GM12892 (cell line): ENCODE measurements at regions not wholly inside any gene's neighbourhood (a gene's known extent, or its start where the extent isn't known, plus 50 kb on each side); places are given as distances from the start of the nearest gene placed in this dataset.
"Not testable (repeated sequence)": the region's sequence is repeated elsewhere in the genome, so short reads cannot be mapped to it uniquely, and the experiment has no call there.

ENCODE experiments used
- DNase-seq: peaks from one replicate; pipeline ENCODE4 v3.0.0; 2011; ENCODE audit not compliant: insufficient read length
- FAIRE-seq: peaks from 2 replicates; lab custom pipeline; 2011; peaks lifted over from hg19 to GRCh38; lab: Jason Lieb, UNC
- POLR2A ChIP-seq: IDR thresholded peaks from 2 replicates; pipeline ENCODE4 v1.6.1; 2011; ENCODE audit warnings: low read depth, low read length, control low read depth
- POLR2AphosphoS5 ChIP-seq: IDR thresholded peaks from 2 replicates; pipeline ENCODE4 v1.6.1; 2011; ENCODE audit warnings: low read depth, low read length, control low read depth
- TAF1 ChIP-seq: IDR thresholded peaks from 2 replicates; pipeline ENCODE4 v1.6.1; 2011; ENCODE audit warnings: low read depth, mild to moderate bottlenecking, control low read depth, low read length, borderline replicate concordance

- DNase-seq (no peak), FAIRE-seq (no peak)
- no peak for TF ChIP-seq POLR2AphosphoS5
- no peak for TF ChIP-seq POLR2A
- no peak for TF ChIP-seq TAF1
Observed at GRCh38 chr7:113268757-113269156, 150.4 kb upstream of the SMIM30 start.

- TF ChIP-seq POLR2AphosphoS5 = no peak
- TF ChIP-seq TAF1 = no peak
- TF ChIP-seq POLR2A = no peak
- DNase-seq = no peak
- FAIRE-seq = no peak
Observed at GRCh38 chr7:113267885-113268284, 149.5 kb upstream of the SMIM30 start.

- DNase-seq (no peak), FAIRE-seq (no peak)
- no peak for TF ChIP-seq POLR2A
- no peak for TF ChIP-seq POLR2AphosphoS5
- no peak for TF ChIP-seq TAF1
Observed at GRCh38 chr7:113267271-113267670, 148.9 kb upstream of the SMIM30 start.

GRCh38 chr7:113263749-113264148, 145.4 kb upstream of the SMIM30 start:
- TF ChIP-seq POLR2A = no peak
- no peak for TF ChIP-seq TAF1
- TF ChIP-seq POLR2AphosphoS5 = no peak
- FAIRE-seq (no peak), DNase-seq (no peak)

GRCh38 chr7:113263215-113263742, 144.9 kb upstream of the SMIM30 start:
- not testable (repeated sequence) for FAIRE-seq, DNase-seq

- TF ChIP-seq POLR2AphosphoS5 (no peak), TAF1 (no peak), POLR2A (no peak)
- no peak for FAIRE-seq
- DNase-seq = no peak
Observed at GRCh38 chr7:113256883-113257531, 138.7 kb upstream of the SMIM30 start.

- FAIRE-seq (no peak), DNase-seq (no peak)
- no peak for TF ChIP-seq POLR2AphosphoS5
- no peak for TF ChIP-seq TAF1
- no peak for TF ChIP-seq POLR2A
Observed at GRCh38 chr7:113247198-113247597, 128.8 kb upstream of the SMIM30 start.

- FAIRE-seq (no peak), DNase-seq (no peak)
- TF ChIP-seq TAF1 (no peak), POLR2A (no peak), POLR2AphosphoS5 (no peak)
Observed at GRCh38 chr7:113246738-113247137, 128.4 kb upstream of the SMIM30 start.

GRCh38 chr7:113232885-113233284, 114.5 kb upstream of the SMIM30 start:
- DNase-seq = no peak
- FAIRE-seq = no peak
- no peak for TF ChIP-seq POLR2AphosphoS5
- no peak for TF ChIP-seq TAF1
- no peak for TF ChIP-seq POLR2A

GRCh38 chr7:113230691-113231090, 112.3 kb upstream of the SMIM30 start:
- FAIRE-seq = no peak
- TF ChIP-seq TAF1 (no peak), POLR2AphosphoS5 (no peak), POLR2A (no peak)
- DNase-seq = no peak

- no peak for DNase-seq
- no peak for TF ChIP-seq POLR2AphosphoS5
- no peak for FAIRE-seq
Observed at GRCh38 chr7:113217314-113217713, 99.0 kb upstream of the SMIM30 start.

- DNase-seq (no peak), FAIRE-seq (no peak)
- TF ChIP-seq POLR2A = no peak
- no peak for TF ChIP-seq POLR2AphosphoS5
- TF ChIP-seq TAF1 = no peak
Observed at GRCh38 chr7:113216038-113216437, 97.7 kb upstream of the SMIM30 start.

- FAIRE-seq (no peak), DNase-seq (no peak)
- TF ChIP-seq POLR2AphosphoS5 = no peak
- no peak for TF ChIP-seq POLR2A
- no peak for TF ChIP-seq TAF1
Observed at GRCh38 chr7:113209449-113210203, 91.3 kb upstream of the SMIM30 start.

- FAIRE-seq (no peak), DNase-seq (no peak)
- TF ChIP-seq POLR2A = no peak
- no peak for TF ChIP-seq TAF1
- TF ChIP-seq POLR2AphosphoS5 = no peak
Observed at GRCh38 chr7:113207931-113208330, 89.6 kb upstream of the SMIM30 start.
